ENCODE measurements at regions not wholly inside any gene's neighbourhood (a gene's known extent, or its start where the extent isn't known, plus 50 kb on each side); places are given as distances from the start of the nearest gene placed in this dataset.

GRCh38 chr7:9264395-9264794 is 831.0 kb downstream of the NXPH1 start:
- TF ChIP-seq OSR2 (tag by site-specific recombination; IDR thresholded peaks at IDR 0.05) (no peak), ZNF394 (tag by site-specific recombination; IDR thresholded peaks at IDR 0.05; ENCODE audit: borderline replicate concordance) (no peak), ZNF48 (tag by site-specific recombination; IDR thresholded peaks at IDR 0.05) (no peak), EGR2 (tag by site-specific recombination; IDR thresholded peaks at IDR 0.05; ENCODE audit: low read depth) (no peak), CTCF (tag by site-specific recombination; IDR thresholded peaks at IDR 0.05) (no peak), ZNF155 (tag by site-specific recombination; IDR thresholded peaks at IDR 0.05) (no peak), YY1 (tag by site-specific recombination; IDR thresholded peaks at IDR 0.05) (no peak), ZNF621 (tag by site-specific recombination; IDR thresholded peaks at IDR 0.05) (no peak), ZBTB49 (tag by site-specific recombination; IDR thresholded peaks at IDR 0.05; ENCODE audit: low read depth) (no peak), MEIS1 (CRISPR knock-in tag; IDR thresholded peaks at IDR 0.05; ENCODE audit: borderline replicate concordance) (no peak), SCRT2 (tag by site-specific recombination; IDR thresholded peaks at IDR 0.05) (no peak), ZNF274 (IDR thresholded peaks at IDR 0.05; ENCODE audit: low read length) (no peak), ZNF274 (tag by site-specific recombination; IDR thresholded peaks at IDR 0.05; ENCODE audit: borderline replicate concordance) (no peak), SP2 (tag by site-specific recombination; IDR thresholded peaks at IDR 0.05) (no peak), ATF2 (tag by site-specific recombination; IDR thresholded peaks at IDR 0.05; ENCODE audit: low read depth) (no peak)

All from HEK293 (cell line).